ENCODE measurements at regions not wholly inside any gene's neighbourhood (a gene's known extent, or its start where the extent isn't known, plus 50 kb on each side); places are given as distances from the start of the nearest gene placed in this dataset.
"Not testable (repeated sequence)": the region's sequence is repeated elsewhere in the genome, so short reads cannot be mapped to it uniquely, and the experiment has no call there.

DNA sequence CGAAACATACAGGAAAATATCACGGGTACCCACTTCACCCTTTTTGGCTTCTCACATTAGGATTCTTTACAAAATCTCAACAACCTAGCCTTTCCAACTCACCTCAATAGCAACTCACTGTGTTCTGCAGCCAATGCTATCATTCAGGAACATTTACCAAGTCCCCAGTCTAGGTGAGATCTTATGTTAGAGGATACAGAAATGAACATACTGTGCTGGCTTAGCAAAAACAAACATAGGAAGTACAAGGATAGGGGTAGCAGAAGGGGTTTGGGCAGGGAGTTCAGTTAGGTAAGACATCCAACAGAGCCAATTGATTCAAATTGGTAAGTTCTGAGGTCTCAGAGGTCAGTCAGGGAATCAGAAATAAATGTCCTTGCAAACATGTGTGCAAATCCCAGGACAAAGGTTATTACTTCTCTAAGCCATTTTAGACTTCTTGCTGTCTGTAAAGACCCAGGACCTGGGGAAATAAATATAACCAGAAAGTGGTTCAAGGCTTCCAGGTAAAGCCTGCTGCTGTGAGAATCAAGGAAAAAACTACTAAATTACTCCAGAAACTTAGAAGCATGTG, 556.3 kb upstream of the CHAC2 start:
- H3K4me3 Mint-ChIP-seq, result no peak overlapping the region
- no peaks in the 10 kb centered on the region for H3K4me1 Mint-ChIP-seq (ENCODE audit: low read depth)
- H3K27ac Mint-ChIP-seq, result no peak overlapping the region
- intact Hi-C loops (cut with micrococcal nuclease), result no loop called here
- H3K36me3 Mint-ChIP-seq (ENCODE audit: low read depth), result no peaks in the 10 kb centered on the region
- peaks cover 25% of the 10 kb centered on the region for H3K9me3 Mint-ChIP-seq
- H3K27me3 Mint-ChIP-seq, result no peaks in the 10 kb centered on the region

DNA sequence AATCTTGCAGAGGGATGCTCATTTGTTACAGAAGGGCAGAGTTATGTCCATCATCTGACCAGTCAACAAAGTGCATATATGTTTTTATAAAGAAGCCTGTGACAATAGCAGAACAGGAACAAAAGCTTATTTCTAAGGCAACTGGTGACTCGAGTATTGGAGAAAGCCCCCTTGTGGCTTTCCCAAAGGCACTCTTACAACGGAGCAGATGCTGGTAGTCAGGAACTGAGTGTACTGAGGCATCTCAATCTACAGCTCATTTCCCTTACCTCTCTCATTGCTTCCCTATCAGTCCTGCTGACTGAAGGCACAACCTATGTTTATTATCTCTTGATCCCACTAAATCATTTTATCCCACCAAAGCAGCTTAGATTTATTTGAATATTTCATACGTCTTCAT, 557.1 kb upstream of the CHAC2 start:
- no peaks in the 10 kb centered on the region for H3K4me1 Mint-ChIP-seq (ENCODE audit: low read depth)
- H3K27ac Mint-ChIP-seq, result no peak overlapping the region
- no peak overlapping the region for H3K4me3 Mint-ChIP-seq
- intact Hi-C loops (cut with micrococcal nuclease), result no loop called here
- H3K27me3 Mint-ChIP-seq, result no peaks in the 10 kb centered on the region
- peaks cover 17% of the 10 kb centered on the region for H3K9me3 Mint-ChIP-seq
- H3K36me3 Mint-ChIP-seq (ENCODE audit: low read depth), result no peaks in the 10 kb centered on the region

DNA sequence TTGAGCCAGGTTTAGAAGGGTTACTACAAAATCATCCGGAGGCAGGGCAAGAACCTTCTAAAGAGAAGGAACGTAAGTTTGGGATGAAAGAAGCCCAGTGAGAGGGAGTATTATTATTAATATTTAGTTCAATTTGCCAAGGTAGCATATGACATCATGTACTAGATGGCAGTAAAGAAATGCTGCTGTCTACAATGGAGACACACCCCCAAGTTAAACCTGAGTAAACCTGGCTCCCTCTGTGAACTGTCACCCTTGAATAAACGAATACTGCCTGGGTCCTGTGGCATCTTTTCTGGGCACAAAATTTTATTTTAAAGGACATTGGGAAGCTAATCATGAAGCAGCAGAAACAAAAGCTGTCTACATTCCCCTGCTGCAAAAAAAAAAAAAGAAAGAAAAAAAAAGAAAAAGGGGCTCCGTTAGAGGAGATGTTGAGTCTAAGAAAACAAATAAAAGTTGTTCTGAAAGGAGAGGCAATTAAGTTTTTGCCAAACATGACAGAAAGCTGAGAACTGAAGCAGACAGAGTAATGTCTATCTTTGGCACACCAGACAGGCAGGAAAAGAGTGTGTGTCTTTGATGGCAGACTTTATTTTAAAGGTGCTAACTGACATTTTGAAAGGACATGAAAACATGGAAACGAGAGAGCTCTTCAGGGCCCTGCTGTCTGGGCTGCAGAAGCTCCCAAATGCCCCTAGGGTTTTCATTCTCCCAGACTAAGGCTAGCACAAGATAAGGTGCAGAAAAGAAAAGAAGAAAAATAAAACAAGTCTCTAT, 557.7 kb upstream of the CHAC2 start:
- Mint-ChIP-seq H3K4me1 (ENCODE audit: low read depth) (no peaks in the 10 kb centered on the region), H3K27me3 (no peaks in the 10 kb centered on the region), H3K36me3 (ENCODE audit: low read depth) (no peaks in the 10 kb centered on the region), H3K9me3 (peaks cover 11% of the 10 kb centered on the region), H3K4me3 (no peak overlapping the region), H3K27ac (no peak overlapping the region)
- intact Hi-C loops (cut with micrococcal nuclease), result no loop called here

DNA sequence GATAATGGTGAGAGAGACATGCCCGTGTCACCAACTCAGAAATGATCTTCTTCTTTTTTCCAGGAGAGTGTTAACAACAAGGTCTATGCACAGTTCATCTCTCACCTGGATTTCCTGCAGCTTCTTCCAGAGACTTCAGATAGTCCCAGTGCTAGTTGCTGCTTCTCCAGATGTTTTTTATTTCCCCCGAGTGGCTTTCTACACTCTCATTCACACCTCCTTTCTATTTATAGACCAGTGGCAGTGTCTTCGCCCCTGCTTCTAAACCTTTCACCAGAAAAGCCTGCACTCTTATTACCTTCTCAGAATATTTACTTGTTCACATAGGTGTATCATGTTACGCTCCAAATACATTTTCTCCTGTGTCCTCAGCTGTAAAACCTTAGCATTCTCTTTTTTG, 558.8 kb upstream of the CHAC2 start:
- no peaks in the 10 kb centered on the region for H3K36me3 Mint-ChIP-seq (ENCODE audit: low read depth)
- H3K27me3 Mint-ChIP-seq, result no peaks in the 10 kb centered on the region
- peaks cover under 1% of the 10 kb centered on the region for H3K9me3 Mint-ChIP-seq
- H3K4me1 Mint-ChIP-seq (ENCODE audit: low read depth), result no peaks in the 10 kb centered on the region
- H3K4me3 Mint-ChIP-seq, result no peak overlapping the region
- no peak overlapping the region for H3K27ac Mint-ChIP-seq
- intact Hi-C loops (cut with micrococcal nuclease), result no loop called here

DNA sequence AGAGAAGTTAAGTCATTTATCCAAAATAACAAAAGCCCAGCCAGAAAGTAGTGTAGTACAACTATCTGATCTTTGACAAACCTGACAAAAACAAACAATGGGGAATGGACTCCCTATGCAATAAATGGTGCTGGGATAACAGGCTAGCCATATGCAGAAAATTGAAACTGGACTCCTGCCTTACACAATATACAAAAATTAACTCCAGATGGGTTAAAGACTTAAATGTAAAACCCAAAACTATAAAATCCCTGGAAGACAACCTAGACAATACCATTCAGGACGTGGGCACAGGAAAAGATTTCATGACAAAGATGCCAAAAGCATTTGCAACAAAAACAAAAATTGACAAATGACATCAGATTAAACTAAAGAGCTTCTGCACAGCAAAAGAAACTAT, 561.4 kb upstream of the CHAC2 start:
- H3K4me3 Mint-ChIP-seq; H3K9me3 Mint-ChIP-seq; H3K36me3 Mint-ChIP-seq (ENCODE audit: low read depth); H3K27me3 Mint-ChIP-seq; intact Hi-C loops (cut with micrococcal nuclease); H3K27ac Mint-ChIP-seq; H3K4me1 Mint-ChIP-seq (ENCODE audit: low read depth): not testable (repeated sequence)

DNA sequence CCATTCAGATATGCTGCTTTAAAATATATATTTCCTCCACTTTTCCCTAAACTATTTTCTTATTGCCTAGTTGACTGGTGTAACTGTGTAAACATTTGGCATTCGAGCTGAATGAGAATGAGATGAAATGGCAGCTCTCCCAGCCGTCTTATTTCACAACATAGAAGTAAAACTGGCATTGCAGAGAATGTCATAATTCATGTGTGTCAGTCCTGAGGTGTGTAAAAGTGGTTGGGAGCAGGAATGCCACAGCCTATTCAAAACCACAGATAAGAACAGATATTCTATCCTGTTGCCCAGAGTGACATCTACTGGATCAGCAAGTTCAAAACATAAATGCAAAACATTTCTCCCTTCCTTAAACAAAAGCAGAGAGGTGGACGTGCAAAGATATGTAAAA, 565.5 kb upstream of the CHAC2 start:
- Mint-ChIP-seq H3K4me1 (ENCODE audit: low read depth) (no peaks in the 10 kb centered on the region), H3K27ac (no peak overlapping the region), H3K4me3 (no peak overlapping the region), H3K36me3 (ENCODE audit: low read depth) (no peaks in the 10 kb centered on the region), H3K9me3 (no peaks in the 10 kb centered on the region), H3K27me3 (no peaks in the 10 kb centered on the region)
- intact Hi-C loops (cut with micrococcal nuclease), result no loop called here

DNA sequence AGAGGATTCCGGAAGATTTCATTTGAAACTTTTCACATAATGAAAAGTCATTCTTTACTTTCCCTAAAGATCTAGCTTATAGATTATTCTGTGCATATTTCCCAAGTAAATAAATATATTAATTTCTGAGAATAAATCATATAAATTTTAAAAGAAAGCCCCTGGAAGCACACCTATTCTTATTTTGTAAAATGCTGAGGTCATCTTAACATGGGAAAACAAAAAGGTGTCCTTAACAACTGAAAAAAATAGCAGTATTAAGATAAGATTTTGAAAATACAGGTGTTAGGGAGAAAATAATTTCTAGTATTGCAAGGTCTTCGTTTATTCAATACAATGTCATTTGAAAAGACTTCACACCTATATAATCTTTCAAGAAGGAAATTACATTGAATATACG, 567.5 kb upstream of the CHAC2 start:
- Mint-ChIP-seq H3K27me3 (no peaks in the 10 kb centered on the region), H3K36me3 (ENCODE audit: low read depth) (no peaks in the 10 kb centered on the region), H3K4me1 (ENCODE audit: low read depth) (no peaks in the 10 kb centered on the region), H3K9me3 (no peaks in the 10 kb centered on the region), H3K27ac (no peak overlapping the region), H3K4me3 (no peak overlapping the region)
- intact Hi-C loops (cut with micrococcal nuclease), result no loop called here

DNA sequence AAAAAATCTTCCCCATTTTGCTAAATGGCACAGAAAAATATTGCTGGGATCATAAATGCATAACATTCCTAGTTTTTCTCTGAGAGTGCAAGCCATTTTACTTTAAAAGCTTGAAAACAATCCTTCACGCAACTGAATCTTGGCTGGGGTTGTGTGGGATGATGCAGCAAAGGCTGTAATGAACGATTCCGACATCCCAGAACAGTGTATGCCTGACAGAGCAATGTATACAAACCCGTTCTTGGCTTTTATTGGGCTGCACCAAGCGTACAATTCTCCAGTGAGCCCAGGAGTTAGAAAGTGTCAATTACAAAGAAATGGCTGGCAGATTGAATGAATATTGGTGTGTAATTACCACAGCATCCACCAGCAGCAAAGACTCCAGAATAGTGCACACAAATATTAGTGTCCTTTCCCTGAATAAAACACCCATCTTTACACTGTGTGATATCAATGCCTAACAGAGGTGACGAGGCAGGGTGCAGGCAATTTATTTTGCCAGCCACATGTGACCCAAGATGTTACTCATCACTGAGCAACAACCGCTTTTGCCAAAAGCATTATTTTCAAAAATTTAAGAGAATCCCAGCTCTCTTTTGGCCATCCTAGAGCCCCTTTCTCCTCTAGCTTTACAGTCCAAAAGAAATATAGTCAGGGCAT, 578.6 kb upstream of the CHAC2 start:
- Mint-ChIP-seq H3K9me3 (no peaks in the 10 kb centered on the region), H3K36me3 (ENCODE audit: low read depth) (no peaks in the 10 kb centered on the region), H3K27me3 (no peaks in the 10 kb centered on the region), H3K4me1 (ENCODE audit: low read depth) (no peaks in the 10 kb centered on the region), H3K4me3 (no peak overlapping the region), H3K27ac (no peak overlapping the region)
- intact Hi-C loops (cut with micrococcal nuclease), result no loop called here

DNA sequence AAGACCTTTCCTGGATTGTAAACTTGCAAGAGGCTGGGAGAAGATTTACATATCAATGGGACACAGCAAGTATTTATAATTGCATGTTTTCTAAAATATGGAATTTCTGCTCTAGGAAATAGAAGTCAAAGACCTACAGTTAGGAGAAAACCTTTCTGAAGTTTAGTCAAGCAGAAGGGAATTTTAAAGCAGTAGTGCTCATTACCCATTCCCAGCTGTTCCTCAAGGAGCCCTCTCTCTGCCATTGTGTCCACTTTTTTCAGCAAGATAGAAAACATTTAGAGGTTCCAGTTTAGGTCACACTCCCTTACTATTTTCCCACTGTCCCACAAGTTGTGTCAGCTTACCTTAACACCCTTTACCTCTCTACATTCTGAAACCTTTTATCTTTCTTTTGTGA, 584.0 kb upstream of the CHAC2 start:
- H3K4me1 Mint-ChIP-seq (ENCODE audit: low read depth), result no peaks in the 10 kb centered on the region
- no peak overlapping the region for H3K27ac Mint-ChIP-seq
- no peaks in the 10 kb centered on the region for H3K36me3 Mint-ChIP-seq (ENCODE audit: low read depth)
- H3K9me3 Mint-ChIP-seq, result no peaks in the 10 kb centered on the region
- intact Hi-C loops (cut with micrococcal nuclease), result no loop called here
- H3K27me3 Mint-ChIP-seq, result no peaks in the 10 kb centered on the region
- no peak overlapping the region for H3K4me3 Mint-ChIP-seq

DNA sequence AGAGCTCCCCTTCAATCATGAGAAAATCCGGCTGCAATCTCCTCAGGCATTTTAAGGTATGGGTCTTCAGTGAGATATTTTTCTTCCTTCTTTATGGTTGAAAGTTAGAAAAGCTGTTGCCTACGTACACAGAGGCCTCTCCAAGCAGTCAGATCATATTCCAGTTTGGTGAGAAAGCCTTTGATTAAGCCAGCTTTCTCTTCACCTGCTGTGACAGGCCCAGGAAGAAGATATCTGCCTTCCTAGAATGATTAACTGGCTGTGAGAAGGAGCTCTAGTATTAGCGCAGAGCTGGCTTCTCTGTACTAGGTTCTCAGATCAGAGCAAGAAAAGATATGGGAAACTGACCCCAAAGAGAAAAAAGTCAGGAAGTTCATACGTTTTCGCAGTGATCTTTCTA, 585.0 kb upstream of the CHAC2 start:
- Mint-ChIP-seq H3K9me3 (no peaks in the 10 kb centered on the region), H3K27ac (no peak overlapping the region), H3K27me3 (no peaks in the 10 kb centered on the region), H3K4me1 (ENCODE audit: low read depth) (no peaks in the 10 kb centered on the region), H3K4me3 (no peak overlapping the region), H3K36me3 (ENCODE audit: low read depth) (no peaks in the 10 kb centered on the region)
- intact Hi-C loops (cut with micrococcal nuclease), result no loop called here

DNA sequence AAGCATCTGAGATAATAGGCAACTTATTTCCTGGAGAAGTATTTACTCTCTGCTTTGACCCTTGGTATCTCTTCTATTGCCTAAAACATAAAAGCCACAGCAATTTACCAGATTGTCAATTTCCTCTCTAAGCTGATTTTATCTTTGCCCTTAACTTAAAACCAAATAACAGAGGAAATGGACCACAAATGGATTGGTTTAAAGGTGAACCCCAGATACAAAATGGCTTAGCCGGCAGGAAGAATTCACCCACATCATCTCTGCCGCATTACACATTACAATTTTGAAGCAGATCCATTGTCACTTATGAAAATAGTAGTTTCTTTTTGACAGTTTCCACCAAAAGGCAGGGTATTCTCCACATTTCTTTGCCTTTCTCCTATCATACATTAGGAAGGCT, 585.8 kb upstream of the CHAC2 start:
- no peaks in the 10 kb centered on the region for H3K4me1 Mint-ChIP-seq (ENCODE audit: low read depth)
- intact Hi-C loops (cut with micrococcal nuclease), result no loop called here
- no peaks in the 10 kb centered on the region for H3K27me3 Mint-ChIP-seq
- no peak overlapping the region for H3K27ac Mint-ChIP-seq
- no peaks in the 10 kb centered on the region for H3K9me3 Mint-ChIP-seq
- no peaks in the 10 kb centered on the region for H3K36me3 Mint-ChIP-seq (ENCODE audit: low read depth)
- no peak overlapping the region for H3K4me3 Mint-ChIP-seq

DNA sequence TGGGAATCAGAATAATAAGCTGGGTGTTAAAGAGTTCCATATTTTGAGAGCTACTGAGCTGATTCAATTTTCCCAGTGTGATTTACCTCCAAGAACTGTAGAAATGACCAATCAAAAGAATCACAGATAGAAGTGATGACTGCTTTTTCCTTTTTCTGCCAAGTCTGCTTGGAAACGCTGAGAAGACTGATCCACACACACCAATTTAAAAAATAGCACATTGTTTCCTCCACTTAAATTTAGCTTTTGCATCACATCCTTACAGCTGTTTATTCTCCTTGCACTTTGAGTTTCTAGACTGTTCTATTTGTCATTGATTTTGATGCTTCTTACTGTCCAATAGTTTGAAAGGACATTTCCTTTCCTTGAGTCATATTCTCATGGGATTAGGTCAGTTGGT, 590.3 kb upstream of the CHAC2 start:
- intact Hi-C loops (cut with micrococcal nuclease), result no loop called here
- no peaks in the 10 kb centered on the region for H3K4me1 Mint-ChIP-seq (ENCODE audit: low read depth)
- no peaks in the 10 kb centered on the region for H3K9me3 Mint-ChIP-seq
- no peaks in the 10 kb centered on the region for H3K27me3 Mint-ChIP-seq
- H3K36me3 Mint-ChIP-seq (ENCODE audit: low read depth), result no peaks in the 10 kb centered on the region
- no peak overlapping the region for H3K4me3 Mint-ChIP-seq
- H3K27ac Mint-ChIP-seq, result no peak overlapping the region

DNA sequence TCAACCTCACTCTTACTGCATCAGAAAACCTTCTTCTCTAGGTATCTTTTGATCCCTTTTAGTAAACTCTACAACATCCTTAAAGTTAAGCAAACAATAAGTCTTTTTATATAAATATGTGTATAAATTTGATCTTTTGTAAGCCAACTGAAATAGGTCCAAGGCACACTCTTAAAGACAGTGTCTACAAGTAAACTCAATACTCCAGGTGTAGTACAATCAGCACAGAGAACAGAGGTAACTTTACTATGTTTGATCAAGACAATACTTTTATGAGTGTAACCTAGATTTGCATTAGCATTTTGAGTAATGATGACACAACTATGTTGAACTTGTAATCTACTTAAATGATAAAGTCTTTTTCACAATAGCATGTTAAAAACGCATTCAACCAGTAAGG, 593.1 kb upstream of the CHAC2 start:
- no peak overlapping the region for H3K4me3 Mint-ChIP-seq
- intact Hi-C loops (cut with micrococcal nuclease), result no loop called here
- no peaks in the 10 kb centered on the region for H3K9me3 Mint-ChIP-seq
- H3K36me3 Mint-ChIP-seq (ENCODE audit: low read depth), result no peaks in the 10 kb centered on the region
- H3K4me1 Mint-ChIP-seq (ENCODE audit: low read depth), result no peaks in the 10 kb centered on the region
- H3K27ac Mint-ChIP-seq, result no peak overlapping the region
- no peaks in the 10 kb centered on the region for H3K27me3 Mint-ChIP-seq

DNA sequence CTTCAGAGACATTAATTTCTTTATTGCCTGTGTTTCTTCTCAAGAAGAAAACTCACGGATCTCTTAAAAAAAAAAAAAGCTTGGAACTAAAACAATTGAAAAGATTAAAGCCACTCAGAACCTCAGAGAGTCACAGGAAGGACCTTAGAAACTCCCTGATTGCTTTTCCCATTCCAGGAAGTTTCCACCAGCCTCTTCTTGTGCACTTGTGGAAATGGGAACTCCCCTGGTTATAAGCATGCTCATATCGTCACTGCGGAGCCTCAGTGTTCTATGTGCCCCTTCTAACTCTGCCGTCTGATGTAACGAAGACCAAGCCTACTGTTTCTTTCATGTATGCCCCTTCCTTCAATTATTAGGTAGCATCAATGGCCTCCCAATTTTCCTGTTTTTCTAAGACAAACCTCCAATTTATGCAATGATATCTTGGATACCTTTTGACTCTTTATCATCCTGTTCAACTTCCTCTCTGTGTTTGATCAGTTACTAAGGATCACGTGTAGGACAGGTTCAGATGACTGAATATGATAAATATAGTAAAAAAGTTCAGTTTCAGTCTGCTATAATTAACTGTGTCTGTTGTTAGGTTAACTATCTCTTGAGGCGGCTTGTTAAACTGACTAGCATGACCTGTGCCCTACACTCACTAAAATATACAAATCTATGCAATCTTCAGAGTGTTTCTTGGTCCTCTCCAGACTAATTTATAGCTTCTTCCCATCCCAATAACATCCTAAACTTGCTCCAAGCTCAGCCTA, 593.7 kb upstream of the CHAC2 start:
- Mint-ChIP-seq H3K36me3 (ENCODE audit: low read depth) (no peaks in the 10 kb centered on the region), H3K27me3 (no peaks in the 10 kb centered on the region), H3K4me3 (no peak overlapping the region), H3K4me1 (ENCODE audit: low read depth) (no peaks in the 10 kb centered on the region), H3K9me3 (no peaks in the 10 kb centered on the region), H3K27ac (no peak overlapping the region)
- intact Hi-C loops (cut with micrococcal nuclease), result no loop called here
